Pancreas (tissue), 10 donors: ENCODE measurements at regions not wholly inside any gene's neighbourhood (a gene's known extent, or its start where the extent isn't known, plus 50 kb on each side); places are given as distances from the start of the nearest gene placed in this dataset.

Source experiments
- ATAC-seq, 4 donors: fragments of 200-7000 bp; cut with Tn5 transposase; one replicate each; pipeline versions ENCODE4 v1.8.0 to v1.9.1; 2020; ENCODE audit warnings: mild to moderate bottlenecking in 4 of 4, moderate library complexity in 4 of 4
- DNase-seq, 6 donors: peaks; one replicate each; pipeline ENCODE4 v3.0.0-alpha.2; 2020
- FAIRE-seq: peaks from 2 replicates; lab custom pipeline; 2012; peaks lifted over from hg19 to GRCh38; lab: Jason Lieb, UNC
- H3K27ac ChIP-seq, 4 donors: fragments of 200-600 bp; sonication (generic); 1 replicate in 3 of 4; 2 replicates in 1 of 4; pipeline versions ENCODE4 v1.5.0 to v1.8.0; 2020
- H3K27me3 ChIP-seq, 4 donors: fragments of 200-600 bp; one replicate each; pipeline ENCODE4 v1.8.0; 2021
- H3K36me3 ChIP-seq, 3 donors: fragments of 200-600 bp; sonication (generic) in 1 of 3; one replicate each; pipeline versions ENCODE4 v1.5.0 to v1.8.0; 2020 to 2021
- H3K4me1 ChIP-seq, 3 donors: fragments of 200-600 bp; one replicate each; pipeline ENCODE4 v1.8.0; 2021
- H3K4me3 ChIP-seq, 4 donors: fragments of 200-600 bp; sonication (generic) in 2 of 4; one replicate each; pipeline versions ENCODE4 v1.5.0 to v1.8.0; 2020 to 2021
- H3K9me3 ChIP-seq, 4 donors: fragments of 200-600 bp; one replicate each; pipeline ENCODE4 v1.8.0; 2021
- CTCF ChIP-seq, 4 donors: fragments of 200-600 bp; sonication (generic) in 3 of 4; IDR thresholded peaks; one replicate each; pipeline versions ENCODE4 v1.5.0 to v1.8.0; 2021; ENCODE audit warnings: antibody characterized with exemption in 4 of 4
- WGBS, 2 donors: extraction: QIAGEN DNeasy Blood & Tissue Kit; methylation state at CpG; one replicate each; pipeline ENCODE4 v1.1.7; 2013; 5-methylcytosine and 5-hydroxymethylcytosine counted together
- intact Hi-C, 3 donors: fragments of 100-400 bp; cut with DNase I; formaldehyde crosslinking; loops; one replicate each; pipeline versions ENCODE4 v1.11.1 to v1.14.2; 2022
- donor health status: healthy with polysubstance abuse.
- donor health status: DM: no; HTN: no; CAD: no; lungs with moderate emphysema.
- donor health status: DM: no; HTN: no; CAD: no.
- donor health status: control.
- donor health status: control.
- donor health status: Bipolar disorder and iron deficiency.
- donor health status: DM: yes; HTN: yes; CAD: no.
- donor health status: DM: no; HTN: no; CAD: no.
- donor health status: DM: no; HTN: no; CAD: no.
- donor health status: DM: yes; HTN: yes; CAD: no.

- WGBS, 2 donors, result 64 to 73% methylated on average over 12 of the region's 12 CpGs
- H3K9me3 ChIP-seq, result no peaks in the 10 kb centered on the region
- H3K27me3 ChIP-seq, result no peaks in the 10 kb centered on the region
- no peaks in the 10 kb centered on the region for H3K36me3 ChIP-seq
- no peak for FAIRE-seq
- intact Hi-C loops, result no loop called here
- no peak overlapping the region for H3K27ac ChIP-seq
- ATAC-seq, result peak in 3 of 4 donors; percentile 68 to 72 (median 70)
- no peak for TF ChIP-seq CTCF (IDR thresholded peaks at IDR 0.05)
- H3K4me3 ChIP-seq, result no peak overlapping the region
- H3K4me1 ChIP-seq, result peaks cover 0 to under 1% (median 0%) of the 10 kb centered on the region in 3 donors
- peak; percentile 27 to 69 (median 56) for DNase-seq
These were observed 433.7 kb downstream of the ENC1 start for GRCh38 chr5:74206579-74207550.

- Histone ChIP-seq H3K4me1 (peaks cover 0 to 4% (median 0%) of the 10 kb centered on the region in 3 donors), H3K27ac (no peak overlapping the region), H3K27me3 (no peaks in the 10 kb centered on the region), H3K36me3 (no peaks in the 10 kb centered on the region), H3K9me3 (no peaks in the 10 kb centered on the region), H3K4me3 (no peak overlapping the region)
- ATAC-seq, result peak in 2 of 4 donors; percentile 15 to 33
- TF ChIP-seq CTCF (IDR thresholded peaks at IDR 0.05), result no peak
- intact Hi-C loops, result no loop called here
- 51 to 56% methylated on average over 6 of the region's 6 CpGs for WGBS, 2 donors
- no peak for FAIRE-seq
- no peak for DNase-seq
These were observed 434.6 kb downstream of the ENC1 start for GRCh38 chr5:74205767-74206578.

GRCh38 chr5:74201334-74202081 lies 439.0 kb downstream of the ENC1 start:
- peaks cover 0 to 4% (median 0%) of the 10 kb centered on the region in 3 donors for H3K4me1 ChIP-seq
- no peak for TF ChIP-seq CTCF (IDR thresholded peaks at IDR 0.05)
- no peaks in the 10 kb centered on the region for H3K9me3 ChIP-seq
- DNase-seq, result peak; percentile 63 to 77 (median 73)
- H3K27ac ChIP-seq, result peak overlapping the region in 2 of 4 donors; percentile 22 to 42
- WGBS, 2 donors, result 43% methylated on average over 8 of the region's 8 CpGs
- peak; percentile 96 to 97 (median 96) for ATAC-seq
- intact Hi-C loops, result no loop called here
- peak overlapping the region in 2 of 4 donors; percentile 9 to 14 for H3K4me3 ChIP-seq
- no peak for FAIRE-seq
- H3K27me3 ChIP-seq, result no peaks in the 10 kb centered on the region
- no peaks in the 10 kb centered on the region for H3K36me3 ChIP-seq

- no peak for TF ChIP-seq CTCF (IDR thresholded peaks at IDR 0.05)
- intact Hi-C loops, result no loop called here
- no peak for FAIRE-seq
- Histone ChIP-seq H3K27me3 (no peaks in the 10 kb centered on the region), H3K36me3 (no peaks in the 10 kb centered on the region), H3K27ac (peak overlapping the region in 1 of 4 donors; percentile 38), H3K4me3 (no peak overlapping the region), H3K9me3 (no peaks in the 10 kb centered on the region), H3K4me1 (peaks cover 0 to 4% (median 0%) of the 10 kb centered on the region in 3 donors)
- WGBS, 2 donors, result 93% methylated on average over 2 of the region's 2 CpGs
- peak in 1 of 4 donors; percentile 22 for ATAC-seq
- DNase-seq, result no peak
These were observed 440.0 kb downstream of the ENC1 start for GRCh38 chr5:74200560-74200959.
